ENCODE measurements at regions not wholly inside any gene's neighbourhood (a gene's known extent, or its start where the extent isn't known, plus 50 kb on each side); places are given as distances from the start of the nearest gene placed in this dataset.

GRCh38 chr20:29687438-29687837, 1570.0 kb upstream of the DEFB115 start:
- TF ChIP-seq CTCF (IDR thresholded peaks at IDR 0.05; ENCODE audit: control insufficient read depth, insufficient read depth, low read depth, low read length, missing control alignments), result no peak
- DNase-seq (ENCODE audit: low read depth), result no peak
- H3K4me3 ChIP-seq (ENCODE audit: control insufficient read depth, low read depth, low read length), result no peak overlapping the region

GRCh38 chr20:29689411-29690225, 1567.8 kb upstream of the DEFB115 start:
- H3K4me3 ChIP-seq (ENCODE audit: control insufficient read depth, low read depth, low read length), result peak overlapping the region; percentile 19
- TF ChIP-seq CTCF (IDR thresholded peaks at IDR 0.05; ENCODE audit: control insufficient read depth, insufficient read depth, low read depth, low read length, missing control alignments), result no peak
- no peak for DNase-seq (ENCODE audit: low read depth)

- no peak for DNase-seq (ENCODE audit: low read depth)
- TF ChIP-seq CTCF (IDR thresholded peaks at IDR 0.05; ENCODE audit: control insufficient read depth, insufficient read depth, low read depth, low read length, missing control alignments), result no peak
- H3K4me3 ChIP-seq (ENCODE audit: control insufficient read depth, low read depth, low read length), result no peak overlapping the region
These were observed 1567.2 kb upstream of the DEFB115 start for GRCh38 chr20:29690274-29690673.

GRCh38 chr20:29740601-29740950, 1516.9 kb upstream of the DEFB115 start:
- H3K4me3 ChIP-seq (ENCODE audit: control insufficient read depth, low read depth, low read length), result no peak overlapping the region
- no peak for TF ChIP-seq CTCF (IDR thresholded peaks at IDR 0.05; ENCODE audit: control insufficient read depth, insufficient read depth, low read depth, low read length, missing control alignments)
- DNase-seq (ENCODE audit: low read depth), result no peak

GRCh38 chr20:29740951-29741593, 1516.4 kb upstream of the DEFB115 start:
- no peak for DNase-seq (ENCODE audit: low read depth)
- TF ChIP-seq CTCF (IDR thresholded peaks at IDR 0.05; ENCODE audit: control insufficient read depth, insufficient read depth, low read depth, low read length, missing control alignments), result no peak
- H3K4me3 ChIP-seq (ENCODE audit: control insufficient read depth, low read depth, low read length), result no peak overlapping the region

GRCh38 chr20:29741594-29741893, 1515.9 kb upstream of the DEFB115 start:
- TF ChIP-seq CTCF (IDR thresholded peaks at IDR 0.05; ENCODE audit: control insufficient read depth, insufficient read depth, low read depth, low read length, missing control alignments), result no peak
- DNase-seq (ENCODE audit: low read depth), result no peak
- no peak overlapping the region for H3K4me3 ChIP-seq (ENCODE audit: control insufficient read depth, low read depth, low read length)
